Renal pelvis (tissue), 1 donor: ENCODE measurements at regions not wholly inside any gene's neighbourhood (a gene's known extent, or its start where the extent isn't known, plus 50 kb on each side); places are given as distances from the start of the nearest gene placed in this dataset.
"Not testable (repeated sequence)": the region's sequence is repeated elsewhere in the genome, so short reads cannot be mapped to it uniquely, and the experiment has no call there.

Experiments used
- DNase-seq: peaks from one replicate; pipeline ENCODE4 v3.0.0-alpha.2; 2013

DNA sequence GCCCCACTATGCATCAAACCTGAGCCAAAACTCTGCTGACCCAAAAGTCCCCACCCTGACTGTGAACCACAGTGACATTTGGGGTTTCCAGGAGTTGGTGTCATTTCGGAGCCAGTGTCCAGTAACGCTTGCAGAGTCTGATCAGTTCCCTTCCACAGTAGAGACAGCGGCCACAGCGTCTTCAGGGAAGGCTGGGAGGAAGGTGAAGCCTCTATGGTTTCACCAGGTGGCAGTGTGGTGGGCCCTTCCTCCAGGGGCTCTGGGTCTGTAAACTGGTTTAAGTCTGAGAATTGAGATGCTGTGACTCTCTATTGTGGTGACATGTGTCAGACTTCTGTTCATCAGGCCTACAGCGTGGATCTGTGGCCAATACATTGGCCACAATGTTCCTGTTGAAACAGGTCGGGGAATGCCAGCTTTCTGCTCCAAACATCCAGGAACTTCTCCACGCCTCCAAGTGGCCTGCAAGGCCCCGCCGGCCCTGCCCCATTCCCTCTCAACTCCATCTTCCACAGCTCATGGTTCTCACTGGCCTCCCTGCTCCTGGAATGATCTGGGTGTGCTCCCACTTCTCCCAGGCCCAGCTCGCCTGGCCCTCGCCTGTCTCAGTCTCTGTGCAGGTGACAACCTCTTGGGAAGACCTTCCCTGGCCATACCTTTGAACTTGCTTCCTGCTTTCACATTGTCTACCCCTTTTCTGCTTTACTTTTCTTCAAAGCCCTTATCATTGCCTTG lies 124.5 kb upstream of the FAM20C start:
- no peak for DNase-seq

DNA sequence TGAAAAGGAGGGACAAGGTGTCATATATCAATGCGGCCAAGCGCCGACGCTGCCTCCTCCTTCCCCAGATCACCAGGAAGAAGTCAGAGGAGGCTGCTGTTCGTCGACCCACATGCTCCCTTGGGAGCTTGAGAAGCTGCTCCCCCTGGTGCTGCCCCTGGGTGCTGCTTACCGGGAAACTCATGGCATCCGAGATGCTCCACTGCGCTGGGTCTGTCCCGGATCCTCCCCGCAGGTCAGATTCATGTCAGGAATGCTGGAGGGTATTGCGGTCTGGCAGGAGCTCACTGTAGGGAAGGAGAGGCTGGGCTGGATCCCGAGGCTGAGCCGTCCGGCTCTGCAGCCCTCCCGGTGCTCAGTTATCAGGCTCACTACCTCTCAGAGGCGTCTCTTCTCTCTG lies 123.7 kb upstream of the FAM20C start:
- DNase-seq, result no peak

GRCh38 chr7:69052-69451 lies 123.3 kb upstream of the FAM20C start:
- DNase-seq, result not testable (repeated sequence)

GRCh38 chr7:69499-70123 lies 122.8 kb upstream of the FAM20C start:
- DNase-seq, result not testable (repeated sequence)

DNA sequence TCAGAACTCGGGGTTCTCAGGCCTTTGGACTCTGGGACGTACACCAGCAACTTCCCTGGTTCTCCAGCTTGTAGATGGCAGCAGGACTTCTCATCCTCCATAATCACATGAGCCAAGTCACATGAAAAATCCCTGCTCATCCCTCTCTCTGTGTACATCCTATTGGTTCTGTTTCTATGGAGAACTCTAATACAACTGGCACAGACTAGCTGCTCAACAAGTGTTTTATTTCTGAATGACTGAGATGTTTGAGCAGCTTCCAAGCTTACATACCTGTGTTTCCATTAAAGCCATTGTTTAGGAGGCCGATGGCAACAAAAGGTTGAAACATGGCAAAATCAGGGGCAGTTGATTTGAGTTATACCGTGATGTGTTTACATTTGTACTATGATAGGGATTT lies 122.2 kb upstream of the FAM20C start:
- not testable (repeated sequence) for DNase-seq

- not testable (repeated sequence) for DNase-seq
These were observed 121.4 kb upstream of the FAM20C start for GRCh38 chr7:70989-71388.

- DNase-seq, result not testable (repeated sequence)
These were observed 119.9 kb upstream of the FAM20C start for GRCh38 chr7:72266-73057.

DNA sequence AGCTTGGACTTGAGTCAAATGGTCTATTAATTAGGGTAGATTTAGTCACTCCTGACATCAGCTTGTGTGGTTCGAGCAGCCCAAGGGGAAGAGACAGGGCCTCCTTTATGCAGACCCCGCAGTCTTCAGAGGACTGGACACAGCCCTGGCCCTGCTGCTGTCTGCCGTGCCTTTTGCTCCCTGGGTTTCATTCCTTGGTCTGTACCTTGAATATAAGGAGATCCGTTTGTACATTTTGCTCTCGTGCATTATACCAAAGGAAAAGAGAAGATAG lies 119.4 kb upstream of the FAM20C start:
- not testable (repeated sequence) for DNase-seq

GRCh38 chr7:74008-74540 lies 118.3 kb upstream of the FAM20C start:
- DNase-seq, result not testable (repeated sequence)

- not testable (repeated sequence) for DNase-seq
These were observed 116.9 kb upstream of the FAM20C start for GRCh38 chr7:75511-75910.

DNA sequence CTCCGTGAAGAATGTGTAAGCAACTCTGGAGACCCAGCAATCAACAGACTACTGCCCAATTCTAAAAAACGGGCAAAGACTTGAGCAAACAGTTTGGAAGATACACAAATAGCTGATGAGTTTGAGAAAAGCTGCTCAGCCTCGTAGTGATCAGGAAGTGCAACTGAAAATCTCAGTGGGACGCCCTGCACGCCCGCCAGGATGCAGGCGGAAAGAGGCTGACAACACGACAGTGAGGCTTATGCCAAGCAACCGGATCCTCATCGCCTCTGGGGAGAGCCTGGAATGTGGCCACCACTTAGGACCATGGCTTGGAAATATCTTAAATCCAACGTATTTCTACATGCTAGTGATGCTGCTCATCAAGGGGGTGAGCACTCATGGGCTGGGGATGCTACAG lies 116.2 kb upstream of the FAM20C start:
- DNase-seq, result not testable (repeated sequence)

- not testable (repeated sequence) for DNase-seq
These were observed 115.5 kb upstream of the FAM20C start for GRCh38 chr7:76829-77395.

DNA sequence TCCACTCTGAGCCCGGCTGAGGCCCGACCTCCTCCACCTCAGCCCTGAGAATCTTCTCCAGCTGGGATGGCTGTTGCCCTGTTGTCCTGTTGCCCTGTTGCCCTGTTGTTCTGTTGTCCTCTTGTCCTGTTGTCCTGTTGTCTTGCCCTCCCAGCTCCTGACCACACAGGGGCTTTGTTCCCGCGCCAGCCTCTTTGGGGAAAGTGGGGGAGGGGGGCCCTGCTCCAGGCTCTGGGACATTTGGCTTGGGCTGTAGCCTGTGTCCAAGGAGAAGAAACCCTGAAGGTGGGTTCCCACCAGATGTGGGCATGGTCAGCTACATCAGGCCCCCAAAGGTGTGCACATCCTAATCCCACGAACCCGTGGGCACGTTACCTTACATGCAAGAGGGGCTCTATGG lies 113.5 kb upstream of the FAM20C start:
- DNase-seq, result not testable (repeated sequence)

- DNase-seq, result not testable (repeated sequence)
These were observed 112.8 kb upstream of the FAM20C start for GRCh38 chr7:79400-80055.

- DNase-seq, result no peak
These were observed 111.9 kb upstream of the FAM20C start for GRCh38 chr7:80259-81067.

DNA sequence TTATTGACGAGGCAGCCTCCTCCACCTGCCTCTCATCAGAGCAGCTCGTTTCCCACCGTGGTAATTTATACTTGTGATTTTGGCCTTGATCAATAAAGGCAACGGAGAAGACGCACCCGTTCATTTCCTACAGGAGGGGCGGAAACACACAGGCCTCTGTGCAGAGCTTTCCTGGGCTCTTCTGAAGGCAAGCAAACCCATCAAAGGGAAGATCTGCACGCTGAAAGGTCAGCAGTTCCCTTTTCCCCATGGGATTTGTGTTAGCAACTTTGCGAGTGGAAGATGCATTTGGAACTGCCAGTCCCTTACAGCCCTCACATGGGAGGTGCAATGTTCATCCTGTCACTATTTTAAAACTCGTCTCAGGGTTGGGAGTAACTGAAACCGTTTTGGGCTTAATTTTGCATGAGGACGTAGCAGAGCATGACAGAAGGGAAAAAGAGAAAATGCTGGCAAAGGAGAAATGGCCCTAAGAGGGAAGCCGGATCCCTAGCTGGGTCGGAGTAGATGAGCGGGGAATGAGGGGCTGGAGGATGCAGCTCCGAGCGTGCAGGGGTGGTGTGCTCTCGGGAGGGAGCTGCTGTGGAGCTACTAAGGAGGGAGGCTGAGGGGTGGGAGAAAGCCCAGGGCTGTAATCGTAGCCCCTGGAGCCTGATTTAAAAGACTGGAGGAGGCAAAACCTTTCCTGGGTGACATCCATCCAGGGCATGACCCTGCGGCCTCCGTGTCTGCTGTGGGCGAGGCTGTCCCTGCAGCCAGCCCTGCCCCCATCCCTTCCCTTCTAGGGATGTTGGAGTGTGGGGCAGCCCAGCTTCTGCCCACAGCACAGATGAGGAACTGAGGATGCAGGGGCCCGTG lies 111.1 kb upstream of the FAM20C start:
- DNase-seq, result no peak

GRCh38 chr7:81926-82756 lies 110.2 kb upstream of the FAM20C start:
- no peak for DNase-seq

GRCh38 chr7:82757-83155 lies 109.6 kb upstream of the FAM20C start:
- DNase-seq, result no peak

DNA sequence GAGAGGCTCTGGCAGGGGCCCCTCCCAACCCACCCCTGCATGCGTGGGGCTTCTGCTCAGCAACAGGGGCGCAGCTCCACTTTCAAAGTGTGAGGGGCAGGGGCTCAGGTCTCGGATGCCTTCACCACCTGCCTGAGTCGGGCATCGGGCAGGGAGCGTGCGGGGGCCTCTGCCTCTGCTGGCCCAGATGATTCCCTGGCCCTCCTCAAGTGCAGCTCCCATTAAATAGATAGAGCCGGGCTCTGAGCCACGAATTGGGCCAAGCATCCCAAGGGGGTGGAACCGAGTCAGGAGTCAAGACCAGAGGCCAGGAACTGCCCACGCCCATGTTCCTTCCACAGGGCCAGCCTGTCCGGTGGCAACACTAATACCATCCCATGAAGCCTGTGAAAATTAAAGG lies 108.9 kb upstream of the FAM20C start:
- no peak for DNase-seq
